SKM-1 (cell line): ENCODE measurements at regions not wholly inside any gene's neighbourhood (a gene's known extent, or its start where the extent isn't known, plus 50 kb on each side); places are given as distances from the start of the nearest gene placed in this dataset.
"Not testable (repeated sequence)": the region's sequence is repeated elsewhere in the genome, so short reads cannot be mapped to it uniquely, and the experiment has no call there.

Experiments
- DNase-seq: peaks from one replicate; lab custom pipeline; 2025; ENCODE audit not compliant: unreplicated experiment; lab: John Stamatoyannopoulos, UW

DNA sequence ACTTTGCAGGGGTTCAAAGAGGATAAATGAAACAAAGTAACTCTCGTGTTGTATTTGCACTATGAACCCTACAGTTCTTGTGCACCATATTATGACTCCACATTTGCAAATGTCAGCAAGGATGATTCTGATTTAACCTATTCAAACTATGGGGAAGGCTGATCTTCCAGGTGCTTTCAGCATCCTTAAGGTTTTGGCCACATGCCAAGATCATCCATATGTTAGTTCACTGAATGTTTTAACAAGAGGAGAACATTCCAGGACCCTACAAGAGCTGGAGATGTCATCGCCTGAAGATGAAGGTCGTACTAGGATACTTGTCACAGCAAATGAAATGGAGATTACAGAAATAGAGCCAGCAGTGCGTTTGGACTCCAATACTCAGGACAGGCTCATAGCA is 114.2 kb downstream of the DHRS2 start:
- DNase-seq = no peak

DNA sequence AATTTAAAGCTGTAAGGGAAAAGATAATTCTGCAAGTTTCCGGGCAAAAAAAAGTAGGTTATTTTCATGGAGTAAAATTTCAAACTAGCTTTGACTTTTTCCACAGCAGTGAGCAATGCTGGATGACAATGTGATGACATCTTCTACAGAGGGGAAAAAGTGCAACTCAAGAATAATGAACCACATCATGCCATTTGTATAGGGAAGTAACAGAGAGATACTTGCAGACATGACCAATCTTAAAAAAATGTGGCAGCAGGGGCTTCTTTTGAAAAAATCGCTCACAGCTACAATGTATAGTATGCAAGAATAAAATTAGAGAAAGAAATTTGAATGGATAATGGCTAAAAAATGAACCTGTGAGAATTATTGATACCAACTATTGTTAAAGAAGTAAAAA is 115.5 kb downstream of the DHRS2 start:
- no peak for DNase-seq

DNA sequence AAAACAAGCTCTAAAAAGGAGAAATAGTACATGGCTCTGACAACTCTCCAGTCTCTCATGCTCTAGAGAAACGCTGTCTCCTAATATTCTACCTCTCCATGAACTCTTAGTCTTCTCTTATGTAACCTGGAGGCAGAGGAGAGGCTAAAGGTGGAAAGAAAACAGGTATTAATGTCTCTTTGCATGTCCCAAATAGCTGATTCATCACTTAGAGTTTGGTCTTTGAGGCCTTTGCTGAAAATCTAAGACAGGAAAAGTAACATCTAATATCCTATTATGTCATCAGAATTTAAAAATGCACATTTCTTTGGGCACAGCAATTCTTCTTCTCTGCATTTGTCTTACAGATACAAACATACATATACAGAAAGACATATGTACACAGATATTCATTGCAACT is 127.2 kb downstream of the DHRS2 start:
- no peak for DNase-seq

DNA sequence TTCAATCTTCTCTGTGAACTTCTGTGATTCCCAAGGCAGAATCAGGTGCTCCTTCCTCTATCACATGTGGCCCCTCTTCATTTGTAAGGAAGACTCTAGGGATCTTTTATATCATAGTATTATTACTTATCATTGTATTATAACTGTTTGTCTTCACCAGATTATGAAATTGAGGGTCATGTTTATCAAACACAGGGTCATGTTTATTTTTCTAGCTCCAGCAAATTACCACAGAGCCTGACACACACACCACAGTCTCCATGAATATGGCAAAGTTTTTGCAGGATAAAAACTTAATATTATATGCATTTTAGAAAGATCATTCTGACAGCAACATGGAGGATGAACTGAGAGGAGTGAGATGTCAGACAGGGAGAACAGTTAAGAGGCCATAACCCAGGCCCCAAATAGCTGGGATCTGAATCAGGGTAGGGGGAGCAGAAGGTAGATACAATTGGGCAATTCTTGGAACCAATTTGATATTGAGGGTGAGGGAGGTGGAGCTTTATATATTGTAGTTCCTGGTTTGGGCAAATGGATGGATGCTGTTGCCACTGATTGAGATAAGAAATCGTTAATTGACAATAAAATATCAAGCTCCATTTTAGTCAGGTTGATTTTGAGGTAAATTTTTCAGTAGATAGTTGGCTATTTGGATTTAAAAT is 130.7 kb downstream of the DHRS2 start:
- no peak for DNase-seq

DNA sequence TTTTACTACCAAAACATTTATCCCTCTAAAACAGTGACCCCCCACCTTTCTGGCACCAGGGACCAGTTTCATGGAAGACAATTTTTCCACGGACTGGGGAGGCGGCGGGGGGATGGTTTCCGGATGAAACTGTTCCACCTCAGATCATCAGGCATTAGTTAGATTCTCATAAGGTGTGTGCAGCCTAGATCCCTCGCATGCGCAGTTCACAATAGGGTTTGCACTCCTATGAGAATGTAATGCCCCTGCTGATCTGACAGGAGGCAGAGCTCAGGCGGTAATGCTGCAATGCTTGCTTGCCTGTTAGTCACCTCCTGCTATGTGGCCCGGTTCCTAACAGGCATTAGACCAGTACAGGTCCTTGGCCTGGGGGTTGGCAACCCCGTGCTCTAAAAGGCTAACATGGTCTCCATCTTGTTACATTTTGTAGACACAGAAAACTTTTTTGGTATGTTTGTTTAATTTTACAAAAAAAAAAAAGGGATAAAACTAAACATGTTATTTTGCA is 133.1 kb downstream of the DHRS2 start:
- not testable (repeated sequence) for DNase-seq

DNA sequence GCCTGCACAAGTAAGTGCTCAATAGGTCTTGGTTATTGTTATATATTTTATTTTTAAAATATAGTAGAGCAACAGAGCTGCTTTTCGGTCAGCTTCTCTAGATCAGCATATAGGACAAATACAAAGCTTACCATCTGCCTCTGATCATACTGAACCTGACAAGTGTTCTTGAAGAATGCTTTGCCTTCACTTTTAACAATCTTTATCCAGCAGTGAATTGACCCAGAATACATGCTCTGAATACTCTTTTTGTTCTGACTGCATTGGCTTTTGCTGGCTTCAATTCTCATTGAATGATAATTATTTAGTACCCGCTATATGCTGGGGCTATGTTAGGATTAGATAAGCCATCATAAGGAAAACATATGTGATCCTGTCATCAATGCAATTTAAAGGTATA is 137.8 kb downstream of the DHRS2 start:
- DNase-seq = no peak

DNA sequence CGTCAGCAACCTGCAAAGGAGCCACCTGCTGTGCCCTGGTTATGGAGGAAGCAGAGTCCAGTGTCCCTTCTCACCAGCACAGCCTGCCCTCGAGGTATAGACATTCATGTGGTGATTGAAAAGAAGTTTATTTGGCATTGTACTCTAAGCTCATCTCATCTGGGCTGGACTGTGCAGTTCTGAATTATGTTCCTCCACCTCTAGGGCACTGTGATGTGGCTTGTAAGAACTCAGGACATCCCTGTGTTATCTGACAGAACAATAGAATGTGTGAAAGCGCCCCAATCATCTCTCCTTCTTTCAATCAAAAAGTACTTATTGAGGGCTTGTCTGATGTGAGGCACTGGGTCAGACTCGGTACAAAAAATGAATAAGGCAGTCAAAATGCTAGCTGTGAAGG is 140.1 kb downstream of the DHRS2 start:
- DNase-seq = no peak

DNA sequence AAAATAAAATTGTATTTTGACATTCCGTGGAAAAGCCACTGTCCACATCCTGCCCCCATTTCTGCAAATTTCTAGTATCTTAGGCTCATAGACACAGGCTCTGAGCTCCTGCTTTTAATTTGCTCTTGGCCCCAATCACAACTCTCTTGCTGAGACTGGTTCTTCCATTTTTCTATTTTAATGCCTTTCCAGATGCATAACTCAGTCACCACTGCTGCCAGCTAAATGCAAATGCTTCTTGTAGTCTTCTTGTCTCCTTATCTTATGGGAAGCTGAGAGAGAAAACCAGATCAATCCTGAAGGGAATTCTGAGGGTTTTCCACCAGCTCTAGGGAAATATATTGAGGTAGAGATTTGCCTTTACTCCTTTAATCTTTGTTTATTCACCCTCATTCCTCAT is 149.0 kb downstream of the DHRS2 start:
- DNase-seq = no peak

DNA sequence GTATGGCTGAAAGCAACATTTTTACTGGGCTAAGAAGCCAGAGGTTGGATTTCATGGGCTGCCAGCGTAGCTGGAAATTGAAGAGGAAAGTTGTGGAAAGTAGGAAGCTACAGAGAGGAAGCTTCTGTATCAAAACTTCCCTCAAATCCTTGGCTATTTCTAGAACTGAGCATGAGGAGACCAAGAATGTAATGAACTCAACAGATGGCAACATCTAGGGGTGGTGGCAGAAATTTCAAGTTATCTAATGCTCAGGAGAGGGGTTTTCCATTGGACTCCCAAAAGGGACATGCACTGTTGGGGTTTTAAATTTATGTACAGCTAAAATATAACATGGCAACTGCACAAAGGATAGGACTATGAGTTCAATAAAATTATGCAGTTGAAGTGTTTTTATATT is 151.3 kb downstream of the DHRS2 start:
- DNase-seq = no peak

DNA sequence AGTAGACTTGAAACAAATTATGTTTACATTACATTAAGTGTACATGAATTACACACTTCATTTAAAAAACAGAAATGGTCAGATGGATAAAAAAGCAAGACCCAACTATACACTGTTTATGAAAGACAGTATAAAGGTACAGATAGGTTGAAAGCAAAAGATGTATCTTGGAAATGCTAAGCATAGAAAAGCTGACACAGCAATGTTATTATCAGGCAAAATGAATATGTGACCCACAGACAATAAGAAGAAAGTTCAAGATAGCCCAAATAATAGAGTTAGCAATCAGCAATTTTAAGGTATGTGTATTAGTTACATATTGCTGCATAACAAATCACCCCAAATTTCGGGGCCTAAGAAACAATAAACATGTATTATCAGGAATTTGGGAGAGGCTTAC is 153.5 kb downstream of the DHRS2 start:
- no peak for DNase-seq

DNA sequence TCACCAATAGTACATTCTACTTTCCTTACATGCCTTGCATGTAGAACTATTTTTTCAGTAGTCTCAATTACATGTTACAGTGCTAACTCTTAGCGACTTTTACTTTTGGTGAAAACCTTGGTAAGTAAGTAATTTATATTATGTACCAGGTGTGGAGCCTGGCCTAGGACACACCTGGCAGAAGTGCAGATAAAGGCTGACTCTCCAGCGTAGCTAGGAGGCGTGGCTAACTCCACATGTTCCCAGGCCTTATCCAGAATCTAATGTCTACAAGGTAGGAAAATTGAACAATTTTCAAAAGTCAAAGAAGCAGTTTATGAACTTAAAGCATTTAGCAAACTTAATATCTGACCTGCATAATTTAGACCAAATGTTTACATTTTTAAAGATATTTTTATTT is 157.4 kb downstream of the DHRS2 start:
- no peak for DNase-seq

DNA sequence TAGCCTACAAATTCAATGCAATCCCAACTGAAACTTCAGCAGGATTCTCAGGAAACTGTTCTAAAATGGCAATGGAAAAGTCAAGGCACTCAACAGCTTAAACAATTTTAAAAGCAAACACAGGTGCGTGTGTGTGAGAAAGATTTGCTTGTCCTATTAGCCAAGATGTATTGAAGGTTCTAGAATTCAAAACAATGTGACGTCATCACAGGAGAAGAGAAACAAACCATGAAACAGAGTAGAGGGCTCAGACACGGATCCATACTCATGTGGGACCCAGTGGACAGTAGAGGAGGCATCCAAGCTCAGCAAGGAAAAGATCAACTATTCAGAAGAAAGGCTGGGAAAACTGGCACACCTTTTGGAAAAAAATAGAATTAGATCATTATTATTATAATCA is 152.8 kb upstream of the DHRS4 start:
- DNase-seq = no peak

DNA sequence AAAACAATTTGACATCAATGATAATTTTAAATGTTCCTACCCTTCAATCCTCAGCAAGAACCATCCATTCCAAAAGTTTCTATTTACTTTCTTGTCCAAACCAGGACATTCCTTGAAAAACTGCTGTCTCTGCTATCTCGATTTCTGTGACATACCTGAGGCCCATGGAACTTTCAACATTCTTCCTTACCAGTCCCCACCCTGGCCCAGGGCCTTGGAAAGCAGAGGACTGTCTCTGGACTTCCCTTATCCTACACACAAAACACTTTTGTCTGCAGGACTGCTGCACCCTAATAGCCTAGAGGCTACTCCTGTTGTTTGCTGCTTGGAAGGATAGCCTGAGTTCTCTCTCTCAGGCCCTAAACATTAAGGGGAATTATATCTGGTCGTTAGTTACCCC is 151.8 kb upstream of the DHRS4 start:
- DNase-seq = no peak

DNA sequence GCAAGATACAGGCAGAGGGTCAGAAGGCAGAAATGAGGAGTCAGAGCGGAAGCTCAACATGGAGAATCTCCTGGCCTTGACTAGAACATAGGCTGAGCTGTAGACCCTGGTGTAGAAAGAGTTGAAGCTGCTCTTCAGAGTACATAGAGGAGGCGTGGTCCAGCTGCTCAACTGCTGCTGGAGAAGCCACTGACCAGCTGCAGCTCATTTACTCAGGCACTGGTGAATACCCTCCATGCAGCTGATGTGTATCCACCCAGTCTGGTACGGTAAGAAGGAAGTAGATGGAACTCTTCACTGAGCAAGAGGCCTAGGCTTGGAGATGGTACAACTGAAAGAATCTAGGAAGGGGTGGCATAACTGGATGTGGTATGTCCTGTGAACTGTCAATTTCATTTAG is 148.8 kb upstream of the DHRS4 start:
- DNase-seq = no peak

DNA sequence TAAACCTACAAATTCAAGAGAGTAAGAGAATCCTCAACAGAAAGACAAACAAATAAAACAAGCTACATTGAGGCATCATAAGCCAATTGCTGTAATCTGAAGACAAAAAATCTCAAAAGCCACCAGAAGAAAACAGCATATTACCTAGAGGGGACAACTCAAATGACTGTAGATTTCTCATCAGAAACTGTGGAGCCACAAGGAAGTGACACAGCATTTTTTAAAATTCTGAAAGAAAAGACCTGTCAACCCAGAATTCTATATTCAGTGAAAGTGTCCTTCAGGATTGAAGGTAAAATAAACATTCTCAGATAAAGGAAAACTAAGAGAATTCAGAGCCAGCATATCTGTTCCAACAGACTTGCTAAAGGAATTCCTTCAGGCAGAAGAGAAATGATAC is 147.8 kb upstream of the DHRS4 start:
- DNase-seq = no peak

DNA sequence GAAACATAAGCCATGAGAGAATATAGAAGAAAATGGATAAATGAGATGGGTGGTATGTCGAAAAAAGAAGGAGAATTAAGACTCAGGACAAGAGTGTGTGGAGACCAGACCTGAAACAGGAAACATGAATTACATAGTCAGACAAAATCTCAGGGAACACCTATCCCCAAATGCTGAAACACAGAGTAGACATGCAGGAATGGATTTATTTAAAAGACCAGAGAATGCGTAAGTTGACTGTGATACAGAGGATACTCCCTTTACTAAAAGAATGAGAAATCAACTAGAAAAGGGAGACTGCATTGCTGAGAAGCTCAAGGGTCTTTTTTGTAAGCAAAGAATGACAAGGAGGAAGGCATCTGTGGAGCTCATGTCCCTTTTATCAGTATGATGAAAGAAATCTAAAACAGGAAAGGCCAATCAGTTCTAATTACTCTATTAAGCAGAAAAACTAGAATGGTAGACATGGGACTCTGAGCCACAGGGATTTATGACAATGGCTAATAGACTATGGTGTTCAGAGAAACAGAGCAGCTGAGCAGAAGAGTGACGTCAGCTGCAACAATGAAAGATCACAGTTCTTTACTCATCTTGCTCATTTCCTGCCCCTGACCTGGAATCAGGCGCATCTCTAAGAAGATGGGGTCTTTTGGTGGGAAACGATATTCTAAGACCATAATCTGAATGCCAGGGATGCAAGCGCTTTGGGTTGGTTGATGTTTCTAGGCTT is 138.9 kb upstream of the DHRS4 start:
- no peak for DNase-seq

DNA sequence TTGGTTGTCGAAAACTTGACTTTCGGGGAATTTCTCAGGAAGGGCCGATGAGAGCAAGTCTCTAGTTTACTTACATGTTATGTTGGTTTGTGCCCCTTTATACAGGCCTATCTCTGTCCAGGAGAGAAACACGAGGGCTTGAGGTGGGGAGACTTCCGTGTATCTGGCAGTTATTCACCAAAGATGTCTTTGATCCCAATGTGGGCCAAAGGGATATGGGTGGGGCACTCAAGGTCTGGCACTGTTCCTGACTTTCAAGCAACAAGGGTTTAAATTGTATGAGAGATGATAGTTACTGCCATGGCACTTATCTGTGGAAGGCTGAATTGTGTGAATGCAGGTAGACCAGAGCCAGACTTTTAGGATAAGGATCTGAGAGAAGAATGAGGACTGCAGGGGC is 137.2 kb upstream of the DHRS4 start:
- no peak for DNase-seq

DNA sequence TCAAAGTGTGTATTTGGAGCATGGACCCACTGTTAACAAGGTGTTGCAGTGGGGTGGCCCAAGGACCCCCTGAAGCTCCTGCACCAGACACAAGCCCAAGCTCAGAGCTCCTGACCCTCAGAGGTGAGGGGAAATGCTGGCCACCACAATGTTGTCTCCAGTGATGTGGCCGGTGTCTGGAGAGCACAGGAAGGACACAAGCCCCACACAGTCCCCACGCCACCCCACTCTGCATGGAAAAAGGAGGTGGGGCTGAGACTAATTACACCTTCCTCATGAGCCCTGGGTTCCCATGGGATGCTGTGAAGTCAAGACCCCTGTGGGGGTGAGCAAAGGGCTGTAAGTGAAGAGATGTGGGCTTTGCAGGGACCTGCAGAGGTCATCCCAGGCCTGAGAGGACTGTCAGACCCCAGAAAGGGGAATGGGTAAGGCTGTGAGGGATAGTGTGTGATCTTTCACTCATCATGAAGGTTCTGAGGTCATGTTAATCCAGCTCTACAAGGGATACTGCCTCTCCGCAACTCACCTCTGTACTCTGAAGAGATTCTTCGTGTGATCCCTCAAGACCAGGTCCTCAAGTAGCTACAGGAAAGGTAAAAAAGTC is 136.3 kb upstream of the DHRS4 start:
- no peak for DNase-seq

DNA sequence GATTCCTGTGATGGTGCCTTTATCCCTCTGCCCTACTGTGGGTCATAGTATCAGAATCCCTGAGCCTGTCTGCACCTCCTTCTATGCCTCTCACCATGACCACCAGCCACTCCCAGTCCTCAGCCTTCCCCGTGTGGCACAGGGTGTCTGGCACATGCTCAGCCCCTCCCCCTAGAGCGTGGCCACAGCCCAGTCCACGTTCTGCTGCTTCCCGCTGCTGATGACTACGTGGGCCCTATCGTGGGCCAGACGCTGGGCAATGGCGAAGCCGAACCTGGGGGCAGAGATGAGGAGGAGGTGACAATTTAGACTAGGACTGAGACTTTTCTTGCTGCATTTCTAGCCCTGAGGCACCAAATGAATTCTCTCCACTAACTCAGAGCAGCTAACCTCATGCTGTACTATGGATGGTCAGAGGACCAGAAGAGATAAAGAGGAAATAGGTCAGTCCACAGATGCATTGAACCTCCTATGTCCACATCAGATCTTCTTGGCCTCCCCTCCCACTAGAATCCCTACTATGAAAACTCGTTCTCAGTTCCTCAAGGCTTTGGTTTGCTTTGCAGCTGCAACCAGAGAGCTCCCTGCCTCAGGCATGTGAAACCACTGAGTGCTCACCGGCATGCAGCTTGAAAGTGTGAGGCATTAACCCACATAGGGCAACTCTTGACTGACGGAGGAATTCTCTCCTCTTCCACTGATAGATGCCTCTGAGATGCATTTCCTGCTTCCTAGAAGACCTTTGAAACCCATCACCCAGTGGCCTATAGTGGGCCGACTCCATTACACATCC is 126.3 kb upstream of the DHRS4 start:
- no peak for DNase-seq

DNA sequence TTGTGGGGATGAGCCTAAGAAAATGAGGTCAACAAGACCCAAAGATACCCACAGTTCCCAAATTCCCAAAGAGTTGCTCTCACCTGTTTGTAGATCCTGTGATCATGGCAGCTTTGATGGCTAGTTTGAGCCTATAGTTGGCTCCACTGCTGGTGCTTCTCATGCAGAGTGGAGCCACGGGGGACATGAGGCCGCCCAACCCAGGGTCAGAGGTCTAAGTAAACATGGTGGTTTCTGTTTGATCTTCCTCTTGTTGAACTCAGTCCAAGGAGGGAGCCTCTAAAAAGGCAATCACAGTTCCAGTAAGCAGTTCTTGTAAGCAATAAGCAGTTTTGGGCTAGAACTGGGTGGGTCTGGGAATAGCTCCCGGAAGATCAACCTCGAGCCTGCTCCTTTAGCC is 125.6 kb upstream of the DHRS4 start:
- DNase-seq = no peak

DNA sequence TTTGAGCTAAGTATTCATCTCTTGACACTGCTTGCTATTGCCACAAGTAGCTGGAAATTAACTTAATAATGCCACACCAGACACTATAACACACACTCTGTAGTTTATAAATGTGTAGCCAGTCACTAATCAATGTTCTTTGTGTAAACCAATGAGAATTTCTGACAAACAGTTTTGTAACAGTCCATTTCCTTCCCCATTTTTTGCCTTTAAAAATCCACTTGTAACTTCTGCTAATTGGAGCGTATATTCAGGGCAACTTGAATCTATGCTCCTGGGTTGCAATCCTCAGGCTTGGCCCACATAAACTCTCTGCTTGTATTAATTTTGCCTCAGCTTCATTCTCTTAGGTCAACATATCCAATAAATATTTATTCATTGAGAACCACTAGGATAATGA is 125.0 kb upstream of the DHRS4 start:
- peak; percentile 21 for DNase-seq
